ENCODE measurements at regions not wholly inside any gene's neighbourhood (a gene's known extent, or its start where the extent isn't known, plus 50 kb on each side); places are given as distances from the start of the nearest gene placed in this dataset.

DNA sequence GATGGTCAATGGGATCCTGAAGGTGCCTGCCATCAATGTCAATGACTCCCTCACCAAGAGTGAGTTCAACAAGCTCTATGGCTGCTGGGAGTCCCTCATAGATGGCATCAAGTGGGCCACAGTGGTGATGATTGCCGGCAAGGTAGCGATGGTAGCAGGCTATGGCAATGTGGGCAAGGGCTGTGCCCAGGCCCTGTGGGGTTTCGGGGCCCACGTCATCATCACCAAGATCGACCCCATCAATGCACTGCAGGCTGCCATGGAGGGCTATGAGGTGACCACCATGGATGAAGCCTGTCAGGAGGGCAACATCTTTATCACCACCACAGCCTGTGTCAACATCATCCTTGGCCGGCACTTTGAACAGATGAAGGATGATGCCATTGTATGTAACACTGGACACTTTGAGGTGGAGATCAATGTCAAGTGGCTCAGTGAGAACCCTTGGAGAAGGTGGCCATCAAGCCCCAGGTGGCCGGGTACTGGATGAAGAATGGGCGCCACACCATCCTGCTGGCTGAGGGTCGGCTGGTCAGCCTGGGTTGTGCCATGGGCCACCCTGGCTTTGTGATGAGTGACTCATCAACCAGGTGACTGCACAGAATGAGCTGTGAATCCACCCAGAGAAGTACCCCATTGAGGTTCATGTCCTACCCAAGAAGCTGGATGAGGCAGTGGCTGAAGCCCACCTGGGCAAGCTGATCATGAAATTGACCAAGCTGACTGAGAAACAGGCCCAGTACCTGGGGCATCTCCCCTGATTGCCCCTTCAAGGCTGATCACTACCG is 63.0 kb upstream of the ANTXRL start:
- no peaks in the 10 kb centered on the region for H3K36me3 ChIP-seq (ENCODE audit: control insufficient read depth, insufficient read depth, low read length)
- intact Hi-C loops (cut with micrococcal nuclease): no loop called here
- DNase-seq (no peak), ATAC-seq (no peak)
- H3K4me1 Mint-ChIP-seq: no peaks in the 10 kb centered on the region
- H3K27me3 Mint-ChIP-seq (ENCODE audit: low read depth in 2 of 2): peaks cover 0 to under 1% of the 10 kb centered on the region in 2 donors
- H3K9me3 ChIP-seq (ENCODE audit: control insufficient read depth, insufficient read depth, low read length): no peaks in the 10 kb centered on the region
- H3K36me3 Mint-ChIP-seq: no peaks in the 10 kb centered on the region
- no peaks in the 10 kb centered on the region for H3K9me3 Mint-ChIP-seq
- no peaks in the 10 kb centered on the region for H3K27me3 ChIP-seq (ENCODE audit: control insufficient read depth, insufficient read depth, low read length)
- TF ChIP-seq, protein P1, sequence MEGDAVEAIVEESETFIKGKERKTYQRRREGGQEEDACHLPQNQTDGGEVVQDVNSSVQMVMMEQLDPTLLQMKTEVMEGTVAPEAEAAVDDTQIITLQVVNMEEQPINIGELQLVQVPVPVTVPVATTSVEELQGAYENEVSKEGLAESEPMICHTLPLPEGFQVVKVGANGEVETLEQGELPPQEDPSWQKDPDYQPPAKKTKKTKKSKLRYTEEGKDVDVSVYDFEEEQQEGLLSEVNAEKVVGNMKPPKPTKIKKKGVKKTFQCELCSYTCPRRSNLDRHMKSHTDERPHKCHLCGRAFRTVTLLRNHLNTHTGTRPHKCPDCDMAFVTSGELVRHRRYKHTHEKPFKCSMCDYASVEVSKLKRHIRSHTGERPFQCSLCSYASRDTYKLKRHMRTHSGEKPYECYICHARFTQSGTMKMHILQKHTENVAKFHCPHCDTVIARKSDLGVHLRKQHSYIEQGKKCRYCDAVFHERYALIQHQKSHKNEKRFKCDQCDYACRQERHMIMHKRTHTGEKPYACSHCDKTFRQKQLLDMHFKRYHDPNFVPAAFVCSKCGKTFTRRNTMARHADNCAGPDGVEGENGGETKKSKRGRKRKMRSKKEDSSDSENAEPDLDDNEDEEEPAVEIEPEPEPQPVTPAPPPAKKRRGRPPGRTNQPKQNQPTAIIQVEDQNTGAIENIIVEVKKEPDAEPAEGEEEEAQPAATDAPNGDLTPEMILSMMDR (IDR thresholded peaks at IDR 0.05): no peak
- WGBS (ENCODE audit: insufficient coverage): 95% methylated on average over 10 of the region's 10 CpGs
- H3K27ac ChIP-seq (ENCODE audit: low read length): no peak overlapping the region
- H3K27ac Mint-ChIP-seq: no peak overlapping the region
- H3K4me3 Mint-ChIP-seq: no peak overlapping the region
- no peak overlapping the region for H3K4me3 ChIP-seq (ENCODE audit: low read length)
- H3K4me1 ChIP-seq (ENCODE audit: control insufficient read depth, insufficient read depth, low read length): peaks cover 3% of the 10 kb centered on the region

DNA sequence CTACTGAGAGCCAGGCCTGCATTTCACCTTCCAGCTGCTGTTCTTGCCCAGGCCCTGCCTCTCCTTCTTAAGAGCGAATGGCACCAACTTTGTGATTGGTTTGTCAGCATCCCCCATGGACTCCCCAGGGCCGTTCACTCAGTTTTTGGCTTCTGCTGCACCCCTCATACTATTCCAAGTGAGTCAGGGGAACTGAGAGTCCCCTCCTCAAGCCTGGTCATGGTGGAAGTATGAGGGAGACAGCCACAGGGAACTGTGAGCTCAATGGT is 62.4 kb upstream of the ANTXRL start:
- TF ChIP-seq, protein P1 (IDR thresholded peaks at IDR 0.05): no peak
- Histone ChIP-seq H3K27me3 (ENCODE audit: control insufficient read depth, insufficient read depth, low read length) (no peaks in the 10 kb centered on the region), H3K4me1 (ENCODE audit: control insufficient read depth, insufficient read depth, low read length) (peaks cover 5% of the 10 kb centered on the region), H3K36me3 (ENCODE audit: control insufficient read depth, insufficient read depth, low read length) (no peaks in the 10 kb centered on the region), H3K4me3 (ENCODE audit: low read length) (no peak overlapping the region), H3K27ac (ENCODE audit: low read length) (no peak overlapping the region), H3K9me3 (ENCODE audit: control insufficient read depth, insufficient read depth, low read length) (no peaks in the 10 kb centered on the region)
- Mint-ChIP-seq H3K36me3 (no peaks in the 10 kb centered on the region), H3K4me3 (no peak overlapping the region), H3K4me1 (no peaks in the 10 kb centered on the region), H3K9me3 (peaks cover 0 to 3% of the 10 kb centered on the region in 2 donors), H3K27me3 (ENCODE audit: low read depth in 2 of 2) (peaks cover 4 to 6% of the 10 kb centered on the region in 2 donors), H3K27ac (no peak overlapping the region)
- intact Hi-C loops (cut with micrococcal nuclease): no loop called here
- no peak for DNase-seq
- ATAC-seq: no peak
- WGBS (ENCODE audit: insufficient coverage): 90% methylated on average over 2 of the region's 2 CpGs

DNA sequence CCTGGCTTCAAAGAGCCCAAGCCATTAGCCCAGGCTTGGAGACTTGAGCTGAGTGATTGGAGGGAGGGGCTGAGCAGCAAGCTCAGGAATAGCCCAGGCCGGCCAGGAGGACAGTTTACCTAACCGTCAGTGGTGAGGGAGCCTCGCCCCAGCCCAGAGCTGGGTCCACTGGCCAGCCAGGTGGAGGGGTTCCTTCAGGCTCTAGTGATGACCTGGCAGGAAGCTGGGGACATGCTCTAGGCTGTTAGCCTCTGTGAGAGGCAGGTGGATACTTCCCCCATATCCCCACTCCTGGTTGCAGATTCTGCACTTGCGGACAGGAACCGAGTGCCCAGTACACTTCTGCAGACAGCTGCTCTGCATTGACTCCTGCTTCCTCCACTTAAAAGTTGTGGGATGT is 61.2 kb upstream of the ANTXRL start:
- ATAC-seq: no peak
- TF ChIP-seq, protein P1 (IDR thresholded peaks at IDR 0.05): no peak
- H3K4me1 Mint-ChIP-seq: no peaks in the 10 kb centered on the region
- peak in 1 of 2 donors; percentile 8 for DNase-seq
- peaks cover 5 to 15% of the 10 kb centered on the region in 2 donors for H3K27me3 Mint-ChIP-seq (ENCODE audit: low read depth in 2 of 2)
- 92% methylated on average over 5 of the region's 5 CpGs for WGBS (ENCODE audit: insufficient coverage)
- no peak overlapping the region for H3K27ac ChIP-seq (ENCODE audit: low read length)
- H3K4me3 ChIP-seq (ENCODE audit: low read length): no peak overlapping the region
- H3K4me1 ChIP-seq (ENCODE audit: control insufficient read depth, insufficient read depth, low read length): peaks cover 5% of the 10 kb centered on the region
- H3K36me3 Mint-ChIP-seq: no peaks in the 10 kb centered on the region
- H3K27me3 ChIP-seq (ENCODE audit: control insufficient read depth, insufficient read depth, low read length): no peaks in the 10 kb centered on the region
- H3K4me3 Mint-ChIP-seq: no peak overlapping the region
- H3K36me3 ChIP-seq (ENCODE audit: control insufficient read depth, insufficient read depth, low read length): no peaks in the 10 kb centered on the region
- H3K9me3 ChIP-seq (ENCODE audit: control insufficient read depth, insufficient read depth, low read length): no peaks in the 10 kb centered on the region
- intact Hi-C loops (cut with micrococcal nuclease): no loop called here
- H3K9me3 Mint-ChIP-seq: peaks cover 2 to 7% of the 10 kb centered on the region in 2 donors
- no peak overlapping the region for H3K27ac Mint-ChIP-seq

DNA sequence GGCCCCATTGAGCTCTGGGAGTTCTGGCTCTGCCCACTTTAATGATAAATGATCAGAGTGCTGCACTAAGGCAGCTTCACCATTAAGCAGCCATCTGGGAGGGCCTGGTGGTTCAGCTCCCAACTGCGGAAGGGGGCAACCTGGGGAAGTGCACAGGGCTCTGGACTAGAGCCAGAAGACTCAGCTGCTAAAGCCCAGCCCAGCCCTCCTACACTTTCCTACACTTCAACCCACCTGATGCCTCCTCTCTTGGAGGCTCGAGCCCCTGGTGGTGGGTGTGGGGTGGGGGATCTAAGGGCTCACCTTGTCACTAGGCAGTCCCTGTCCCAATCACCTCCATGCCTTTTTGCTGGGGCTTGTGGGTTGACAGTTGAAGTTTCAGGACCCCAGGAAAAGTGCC is 60.6 kb upstream of the ANTXRL start:
- H3K4me3 Mint-ChIP-seq: no peak overlapping the region
- Histone ChIP-seq H3K4me1 (ENCODE audit: control insufficient read depth, insufficient read depth, low read length) (peaks cover 5% of the 10 kb centered on the region), H3K9me3 (ENCODE audit: control insufficient read depth, insufficient read depth, low read length) (no peaks in the 10 kb centered on the region), H3K36me3 (ENCODE audit: control insufficient read depth, insufficient read depth, low read length) (no peaks in the 10 kb centered on the region), H3K4me3 (ENCODE audit: low read length) (no peak overlapping the region), H3K27ac (ENCODE audit: low read length) (no peak overlapping the region), H3K27me3 (ENCODE audit: control insufficient read depth, insufficient read depth, low read length) (no peaks in the 10 kb centered on the region)
- TF ChIP-seq, protein P1 (IDR thresholded peaks at IDR 0.05): no peak
- H3K27me3 Mint-ChIP-seq (ENCODE audit: low read depth in 2 of 2): peaks cover 5 to 15% of the 10 kb centered on the region in 2 donors
- peaks cover 2 to 7% of the 10 kb centered on the region in 2 donors for H3K9me3 Mint-ChIP-seq
- H3K36me3 Mint-ChIP-seq: no peaks in the 10 kb centered on the region
- intact Hi-C loops (cut with micrococcal nuclease): no loop called here
- H3K27ac Mint-ChIP-seq: no peak overlapping the region
- no peak for ATAC-seq
- 77% methylated on average over 1 of the region's 2 CpGs for WGBS (ENCODE audit: insufficient coverage)
- DNase-seq: peak in 1 of 2 donors; percentile 11
- H3K4me1 Mint-ChIP-seq: no peaks in the 10 kb centered on the region

Measured in natural killer cell (primary cell).